ENCODE measurements at regions not wholly inside any gene's neighbourhood (a gene's known extent, or its start where the extent isn't known, plus 50 kb on each side); places are given as distances from the start of the nearest gene placed in this dataset.

- H3K9me3 ChIP-seq (ENCODE audit: control insufficient read depth in 2 of 2, insufficient read depth in 1 of 2, low read depth in 1 of 2, low read length in 1 of 2): no peaks in the 10 kb centered on the region
- no peak overlapping the region for H3K27ac ChIP-seq (ENCODE audit: low read depth in 1 of 3, low read length in 2 of 3)
- 51 to 91% (median 54%) methylated on average over 1 of the region's 1 CpG for WGBS, 3 donors
- no peak overlapping the region for H3K4me3 ChIP-seq (ENCODE audit: low read depth in 1 of 3, low read length in 3 of 3)
- DNase-seq (no peak), FAIRE-seq (no peak)
- peaks cover 0 to 5% (median 0%) of the 10 kb centered on the region in 3 donors for H3K4me1 ChIP-seq (ENCODE audit: control insufficient read depth in 3 of 3, insufficient read depth in 2 of 3, low read depth in 1 of 3, low read length in 2 of 3)
- H3K27me3 ChIP-seq (ENCODE audit: control insufficient read depth in 3 of 3, insufficient read depth in 3 of 3, low read length in 3 of 3): no peaks in the 10 kb centered on the region
- no peaks in the 10 kb centered on the region for H3K36me3 ChIP-seq (ENCODE audit: control insufficient read depth in 3 of 3, insufficient read depth in 2 of 3, low read depth in 1 of 3, low read length in 3 of 3)
Measured at GRCh38 chr6:1094306-1094705, 217.6 kb upstream of the FOXQ1 start.

DNA sequence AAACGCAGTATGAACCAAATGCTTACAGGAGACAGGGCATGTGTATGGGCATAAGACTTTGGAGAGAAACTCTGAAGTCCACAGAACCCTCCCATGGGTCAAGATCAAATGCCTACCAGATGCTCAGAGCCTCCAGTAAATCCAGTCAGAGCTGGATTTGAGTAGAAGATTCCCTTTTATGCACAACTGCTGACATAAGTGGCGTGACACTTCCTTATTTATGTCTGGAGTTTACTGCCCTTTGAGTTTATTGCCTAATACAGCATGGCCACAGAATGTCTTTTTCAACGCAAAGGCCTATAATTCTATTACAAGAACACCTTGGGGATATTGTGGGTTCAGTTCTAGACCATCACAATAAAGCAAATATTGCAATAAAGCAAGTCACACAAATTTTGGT, 220.0 kb upstream of the FOXQ1 start:
- no peak for FAIRE-seq
- H3K9me3 ChIP-seq (ENCODE audit: control insufficient read depth in 2 of 2, insufficient read depth in 1 of 2, low read depth in 1 of 2, low read length in 1 of 2): no peaks in the 10 kb centered on the region
- 32 to 43% (median 35%) methylated on average over 3 of the region's 3 CpGs for WGBS, 3 donors
- peak overlapping the region in 1 of 3 donors; percentile 46 for H3K27ac ChIP-seq (ENCODE audit: low read depth in 1 of 3, low read length in 2 of 3)
- DNase-seq: peak; percentile 44 to 75
- H3K4me1 ChIP-seq (ENCODE audit: control insufficient read depth in 3 of 3, insufficient read depth in 2 of 3, low read depth in 1 of 3, low read length in 2 of 3): peaks cover 0 to 9% (median 0%) of the 10 kb centered on the region in 3 donors
- peaks cover 0 to 3% (median 0%) of the 10 kb centered on the region in 3 donors for H3K27me3 ChIP-seq (ENCODE audit: control insufficient read depth in 3 of 3, insufficient read depth in 3 of 3, low read length in 3 of 3)
- no peak overlapping the region for H3K4me3 ChIP-seq (ENCODE audit: low read depth in 1 of 3, low read length in 3 of 3)
- no peaks in the 10 kb centered on the region for H3K36me3 ChIP-seq (ENCODE audit: control insufficient read depth in 3 of 3, insufficient read depth in 2 of 3, low read depth in 1 of 3, low read length in 3 of 3)

GRCh38 chr6:1089859-1090258, 222.0 kb upstream of the FOXQ1 start:
- 84 to 95% (median 94%) methylated on average over 1 of the region's 1 CpG for WGBS, 3 donors
- no peak overlapping the region for H3K27ac ChIP-seq (ENCODE audit: low read depth in 1 of 3, low read length in 2 of 3)
- FAIRE-seq: no peak
- DNase-seq: no peak
- H3K4me3 ChIP-seq (ENCODE audit: low read depth in 1 of 3, low read length in 3 of 3): no peak overlapping the region
- peaks cover 0 to 3% (median 0%) of the 10 kb centered on the region in 3 donors for H3K27me3 ChIP-seq (ENCODE audit: control insufficient read depth in 3 of 3, insufficient read depth in 3 of 3, low read length in 3 of 3)
- H3K9me3 ChIP-seq (ENCODE audit: control insufficient read depth in 2 of 2, insufficient read depth in 1 of 2, low read depth in 1 of 2, low read length in 1 of 2): no peaks in the 10 kb centered on the region
- peaks cover 0 to 11% (median 0%) of the 10 kb centered on the region in 3 donors for H3K4me1 ChIP-seq (ENCODE audit: control insufficient read depth in 3 of 3, insufficient read depth in 2 of 3, low read depth in 1 of 3, low read length in 2 of 3)
- H3K36me3 ChIP-seq (ENCODE audit: control insufficient read depth in 3 of 3, insufficient read depth in 2 of 3, low read depth in 1 of 3, low read length in 3 of 3): no peaks in the 10 kb centered on the region

DNA sequence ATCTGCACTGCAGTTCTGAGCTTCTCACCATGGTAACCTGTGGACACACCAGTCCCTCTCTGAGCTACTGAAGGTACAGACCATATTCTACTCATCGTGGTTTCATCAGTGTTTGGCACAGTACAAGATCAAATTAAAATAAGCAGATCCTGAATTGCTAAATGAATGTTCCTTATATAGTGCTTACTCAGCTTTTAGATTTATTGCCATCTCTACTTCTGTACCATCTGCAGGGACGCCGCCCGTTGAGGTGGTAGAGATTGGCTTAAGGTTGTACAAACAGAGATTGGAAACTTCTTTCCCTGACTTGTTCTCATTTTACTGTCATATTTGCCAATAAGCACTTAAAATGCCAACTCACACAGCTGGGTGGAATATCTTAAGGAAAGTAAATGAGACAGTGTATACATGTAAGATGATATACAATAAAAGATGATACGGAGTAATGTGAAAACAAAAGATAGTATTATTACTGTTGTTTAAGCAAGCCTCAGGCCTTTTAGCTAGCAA, 223.4 kb upstream of the FOXQ1 start:
- H3K27me3 ChIP-seq (ENCODE audit: control insufficient read depth in 3 of 3, insufficient read depth in 3 of 3, low read length in 3 of 3): peaks cover 0 to 3% (median 0%) of the 10 kb centered on the region in 3 donors
- no peak for FAIRE-seq
- DNase-seq: no peak
- no peaks in the 10 kb centered on the region for H3K9me3 ChIP-seq (ENCODE audit: control insufficient read depth in 2 of 2, insufficient read depth in 1 of 2, low read depth in 1 of 2, low read length in 1 of 2)
- 59 to 66% (median 62%) methylated on average over 5 of the region's 5 CpGs for WGBS, 3 donors
- no peaks in the 10 kb centered on the region for H3K36me3 ChIP-seq (ENCODE audit: control insufficient read depth in 3 of 3, insufficient read depth in 2 of 3, low read depth in 1 of 3, low read length in 3 of 3)
- H3K27ac ChIP-seq (ENCODE audit: low read depth in 1 of 3, low read length in 2 of 3): no peak overlapping the region
- H3K4me3 ChIP-seq (ENCODE audit: low read depth in 1 of 3, low read length in 3 of 3): no peak overlapping the region
- peaks cover 0 to 11% (median 0%) of the 10 kb centered on the region in 3 donors for H3K4me1 ChIP-seq (ENCODE audit: control insufficient read depth in 3 of 3, insufficient read depth in 2 of 3, low read depth in 1 of 3, low read length in 2 of 3)

DNA sequence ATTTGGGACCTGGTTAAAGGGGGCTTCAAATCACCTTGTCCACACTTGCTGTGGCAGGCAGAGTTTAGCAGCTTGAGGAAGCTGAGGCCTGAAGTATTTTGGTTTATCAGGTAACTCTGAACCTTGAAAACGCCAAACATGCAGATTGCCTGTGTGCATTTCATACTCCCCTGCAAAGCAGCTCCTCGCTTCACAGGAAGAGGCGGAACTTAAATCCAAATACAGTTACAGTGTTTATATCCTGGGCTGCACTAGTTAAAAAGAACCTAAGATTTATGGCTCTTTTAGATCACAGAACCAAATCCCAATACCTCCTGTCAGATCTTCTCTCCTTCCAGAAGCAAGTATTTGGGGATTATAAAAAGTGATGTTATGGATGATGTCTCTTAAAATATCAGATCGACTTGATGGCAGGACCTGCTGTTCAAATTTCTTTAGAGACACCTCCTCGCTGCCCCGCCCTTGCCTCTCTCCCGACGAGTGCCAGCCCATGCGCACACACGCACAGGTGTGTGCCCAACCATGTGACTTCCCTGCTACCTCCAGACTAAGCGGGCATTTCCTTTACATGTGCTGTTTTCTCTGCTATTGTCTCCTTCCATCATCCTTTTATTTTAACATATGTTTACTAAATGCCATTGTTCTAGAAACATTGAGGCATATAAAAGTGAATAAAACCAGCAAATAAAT, 224.6 kb upstream of the FOXQ1 start:
- FAIRE-seq (no peak), DNase-seq (peak in 1 of 2 donors; percentile 35)
- Histone ChIP-seq H3K27me3 (ENCODE audit: control insufficient read depth in 3 of 3, insufficient read depth in 3 of 3, low read length in 3 of 3) (peaks cover 0 to 3% (median 0%) of the 10 kb centered on the region in 3 donors), H3K27ac (ENCODE audit: low read depth in 1 of 3, low read length in 2 of 3) (no peak overlapping the region), H3K4me1 (ENCODE audit: control insufficient read depth in 3 of 3, insufficient read depth in 2 of 3, low read depth in 1 of 3, low read length in 2 of 3) (peaks cover 0 to 11% (median 0%) of the 10 kb centered on the region in 3 donors), H3K9me3 (ENCODE audit: control insufficient read depth in 2 of 2, insufficient read depth in 1 of 2, low read depth in 1 of 2, low read length in 1 of 2) (no peaks in the 10 kb centered on the region), H3K36me3 (ENCODE audit: control insufficient read depth in 3 of 3, insufficient read depth in 2 of 3, low read depth in 1 of 3, low read length in 3 of 3) (no peaks in the 10 kb centered on the region), H3K4me3 (ENCODE audit: low read depth in 1 of 3, low read length in 3 of 3) (no peak overlapping the region)
- WGBS, 3 donors: 19 to 61% (median 43%) methylated on average over 11 of the region's 11 CpGs

- H3K4me1 ChIP-seq (ENCODE audit: control insufficient read depth in 3 of 3, insufficient read depth in 2 of 3, low read depth in 1 of 3, low read length in 2 of 3): peaks cover 0 to 8% (median 0%) of the 10 kb centered on the region in 3 donors
- no peaks in the 10 kb centered on the region for H3K36me3 ChIP-seq (ENCODE audit: control insufficient read depth in 3 of 3, insufficient read depth in 2 of 3, low read depth in 1 of 3, low read length in 3 of 3)
- FAIRE-seq (no peak), DNase-seq (no peak)
- H3K4me3 ChIP-seq (ENCODE audit: low read depth in 1 of 3, low read length in 3 of 3): no peak overlapping the region
- 74 to 87% (median 83%) methylated on average over 10 of the region's 10 CpGs for WGBS, 3 donors
- H3K27ac ChIP-seq (ENCODE audit: low read depth in 1 of 3, low read length in 2 of 3): no peak overlapping the region
- peaks cover 0 to 3% (median 0%) of the 10 kb centered on the region in 3 donors for H3K27me3 ChIP-seq (ENCODE audit: control insufficient read depth in 3 of 3, insufficient read depth in 3 of 3, low read length in 3 of 3)
- H3K9me3 ChIP-seq (ENCODE audit: control insufficient read depth in 2 of 2, insufficient read depth in 1 of 2, low read depth in 1 of 2, low read length in 1 of 2): no peaks in the 10 kb centered on the region
Measured at GRCh38 chr6:1086446-1087153, 225.3 kb upstream of the FOXQ1 start.

DNA sequence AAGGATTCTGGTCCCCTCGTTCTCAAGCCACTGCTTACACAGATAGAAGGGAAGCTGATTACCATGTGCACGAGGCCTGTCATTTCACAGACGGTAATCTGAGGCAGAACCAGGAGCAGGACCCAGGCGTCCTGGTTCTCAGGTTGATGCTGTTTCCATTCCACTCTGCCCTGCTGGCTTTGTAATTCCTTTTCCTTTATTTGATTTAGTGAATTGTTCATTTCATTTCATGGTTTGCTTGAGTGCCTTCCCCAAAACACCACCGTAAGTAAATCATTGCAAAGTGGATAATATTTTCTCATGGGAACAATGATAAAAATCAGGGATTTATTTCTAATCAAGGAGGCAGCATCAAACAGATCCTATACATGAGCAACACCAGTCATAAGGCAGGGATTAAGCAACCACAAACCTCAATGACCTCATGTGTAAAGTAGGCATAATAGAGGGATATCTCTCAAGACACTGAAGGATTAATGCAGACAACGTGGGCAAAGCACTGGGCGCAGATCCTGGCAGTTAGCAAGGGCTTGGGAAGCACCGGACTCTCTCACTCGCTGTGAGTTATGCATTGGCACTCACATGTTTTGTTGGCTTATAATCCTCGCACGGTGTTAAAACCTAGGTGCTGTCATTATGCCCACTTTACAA, 229.5 kb upstream of the FOXQ1 start:
- Histone ChIP-seq H3K27ac (ENCODE audit: low read depth in 1 of 3, low read length in 2 of 3) (no peak overlapping the region), H3K4me3 (ENCODE audit: low read depth in 1 of 3, low read length in 3 of 3) (no peak overlapping the region), H3K27me3 (ENCODE audit: control insufficient read depth in 3 of 3, insufficient read depth in 3 of 3, low read length in 3 of 3) (peaks cover 0 to 3% (median 0%) of the 10 kb centered on the region in 3 donors), H3K9me3 (ENCODE audit: control insufficient read depth in 2 of 2, insufficient read depth in 1 of 2, low read depth in 1 of 2, low read length in 1 of 2) (no peaks in the 10 kb centered on the region), H3K36me3 (ENCODE audit: control insufficient read depth in 3 of 3, insufficient read depth in 2 of 3, low read depth in 1 of 3, low read length in 3 of 3) (no peaks in the 10 kb centered on the region), H3K4me1 (ENCODE audit: control insufficient read depth in 3 of 3, insufficient read depth in 2 of 3, low read depth in 1 of 3, low read length in 2 of 3) (peaks cover 0 to 20% (median 4%) of the 10 kb centered on the region in 3 donors)
- WGBS, 3 donors: 60 to 74% (median 62%) methylated on average over 11 of the region's 11 CpGs
- DNase-seq: no peak
- no peak for FAIRE-seq

DNA sequence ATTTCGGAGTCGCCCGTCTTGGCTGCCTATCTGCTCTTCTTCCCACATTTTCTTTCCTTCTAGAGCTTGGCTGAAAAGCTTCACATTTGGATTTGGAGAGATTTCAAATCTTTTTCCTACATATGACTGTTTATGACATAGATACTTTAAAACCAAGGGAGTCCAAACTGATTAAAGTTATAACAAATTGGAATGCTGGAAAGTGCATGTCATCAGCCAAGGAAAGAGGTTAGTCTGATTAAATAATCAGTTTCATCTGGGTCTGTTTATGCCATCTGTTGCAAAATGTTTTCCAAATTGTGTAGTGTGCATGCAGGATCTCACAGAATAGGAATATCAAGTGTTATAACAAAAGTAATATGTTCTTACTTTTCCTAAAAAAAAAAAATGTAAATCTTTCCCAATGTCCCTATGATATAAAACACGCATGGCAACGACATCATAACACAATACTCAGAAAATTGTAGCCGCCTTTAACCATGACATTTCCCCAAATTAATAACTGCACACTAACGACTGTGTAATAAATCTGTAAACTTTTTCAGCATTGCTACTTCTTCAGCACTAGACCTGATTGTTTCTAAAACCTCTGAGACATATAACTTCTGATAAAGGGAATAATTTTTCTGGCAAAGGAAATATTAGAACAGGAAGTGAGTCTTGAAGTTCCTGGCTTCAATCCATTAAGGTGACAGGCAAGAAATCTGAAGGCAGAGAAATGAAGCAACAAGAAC, 230.2 kb upstream of the FOXQ1 start:
- 16 to 33% (median 17%) methylated on average over 7 of the region's 7 CpGs for WGBS, 3 donors
- Histone ChIP-seq H3K27me3 (ENCODE audit: control insufficient read depth in 3 of 3, insufficient read depth in 3 of 3, low read length in 3 of 3) (no peaks in the 10 kb centered on the region), H3K36me3 (ENCODE audit: control insufficient read depth in 3 of 3, insufficient read depth in 2 of 3, low read depth in 1 of 3, low read length in 3 of 3) (no peaks in the 10 kb centered on the region), H3K4me3 (ENCODE audit: low read depth in 1 of 3, low read length in 3 of 3) (no peak overlapping the region), H3K4me1 (ENCODE audit: control insufficient read depth in 3 of 3, insufficient read depth in 2 of 3, low read depth in 1 of 3, low read length in 2 of 3) (peaks cover 0 to 22% (median 4%) of the 10 kb centered on the region in 3 donors), H3K27ac (ENCODE audit: low read depth in 1 of 3, low read length in 2 of 3) (no peak overlapping the region), H3K9me3 (ENCODE audit: control insufficient read depth in 2 of 2, insufficient read depth in 1 of 2, low read depth in 1 of 2, low read length in 1 of 2) (no peaks in the 10 kb centered on the region)
- no peak for FAIRE-seq
- peak in 1 of 2 donors; percentile 29 for DNase-seq

All from small intestine (tissue), 7 donors.